ENCODE measurements at regions not wholly inside any gene's neighbourhood (a gene's known extent, or its start where the extent isn't known, plus 50 kb on each side); places are given as distances from the start of the nearest gene placed in this dataset.

DNA sequence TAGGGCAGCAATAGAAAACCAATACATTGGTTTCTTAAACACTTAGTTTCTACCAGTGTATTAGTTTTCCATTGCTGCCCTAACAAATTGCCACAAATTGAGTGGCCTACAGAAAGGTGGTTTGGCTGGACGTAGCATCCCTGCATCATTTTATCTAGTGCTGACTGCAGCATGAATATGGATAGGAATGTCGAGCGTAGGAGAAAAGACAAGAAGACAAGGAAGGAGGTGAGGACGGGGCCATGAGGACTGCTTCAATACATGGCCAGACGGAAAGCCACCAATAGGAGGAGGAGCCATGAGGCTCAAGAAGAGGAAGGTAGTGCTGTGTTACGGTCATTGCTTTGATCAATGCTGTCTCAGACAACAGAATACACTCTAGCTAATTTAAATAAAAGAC, 154.5 kb upstream of the NDUFV2 start:
- TF ChIP-seq, protein P1, sequence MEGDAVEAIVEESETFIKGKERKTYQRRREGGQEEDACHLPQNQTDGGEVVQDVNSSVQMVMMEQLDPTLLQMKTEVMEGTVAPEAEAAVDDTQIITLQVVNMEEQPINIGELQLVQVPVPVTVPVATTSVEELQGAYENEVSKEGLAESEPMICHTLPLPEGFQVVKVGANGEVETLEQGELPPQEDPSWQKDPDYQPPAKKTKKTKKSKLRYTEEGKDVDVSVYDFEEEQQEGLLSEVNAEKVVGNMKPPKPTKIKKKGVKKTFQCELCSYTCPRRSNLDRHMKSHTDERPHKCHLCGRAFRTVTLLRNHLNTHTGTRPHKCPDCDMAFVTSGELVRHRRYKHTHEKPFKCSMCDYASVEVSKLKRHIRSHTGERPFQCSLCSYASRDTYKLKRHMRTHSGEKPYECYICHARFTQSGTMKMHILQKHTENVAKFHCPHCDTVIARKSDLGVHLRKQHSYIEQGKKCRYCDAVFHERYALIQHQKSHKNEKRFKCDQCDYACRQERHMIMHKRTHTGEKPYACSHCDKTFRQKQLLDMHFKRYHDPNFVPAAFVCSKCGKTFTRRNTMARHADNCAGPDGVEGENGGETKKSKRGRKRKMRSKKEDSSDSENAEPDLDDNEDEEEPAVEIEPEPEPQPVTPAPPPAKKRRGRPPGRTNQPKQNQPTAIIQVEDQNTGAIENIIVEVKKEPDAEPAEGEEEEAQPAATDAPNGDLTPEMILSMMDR (conservative IDR thresholded peaks at IDR 0.05; ENCODE audit: low read length), result no peak
- TF ChIP-seq EZH2phosphoT487 (IDR thresholded peaks at IDR 0.05; ENCODE audit: borderline replicate concordance, low read depth, low read length), result no peak

Data from OCI-LY7 (cell line).